ENCODE measurements at regions not wholly inside any gene's neighbourhood (a gene's known extent, or its start where the extent isn't known, plus 50 kb on each side); places are given as distances from the start of the nearest gene placed in this dataset.

- Histone ChIP-seq H4K8ac (ENCODE audit: low read depth, low read length) (no peak overlapping the region), H3K23ac (ENCODE audit: low read length) (no peak overlapping the region), H3K56ac (ENCODE audit: low read length) (no peak overlapping the region), H3K4me1 (ENCODE audit: control insufficient read depth, low read depth, low read length) (no peaks in the 10 kb centered on the region), H2AK5ac (ENCODE audit: low read length) (no peak overlapping the region), H3K4me3 (ENCODE audit: low read length) (no peak overlapping the region), H3K36me3 (ENCODE audit: control insufficient read depth, insufficient read depth, low read length) (no peaks in the 10 kb centered on the region), H2BK5ac (ENCODE audit: low read length) (no peak overlapping the region), H2BK120ac (ENCODE audit: low read depth, low read length) (no peak overlapping the region), H4K5ac (ENCODE audit: low read length) (no peak overlapping the region), H3K18ac (ENCODE audit: low read length) (no peak overlapping the region), H3K4ac (ENCODE audit: low read depth, low read length) (no peak overlapping the region), H3K79me1 (ENCODE audit: low read length) (no peaks in the 10 kb centered on the region), H2BK15ac (replicated peaks; ENCODE audit: low read depth) (no peak overlapping the region), H3K9ac (ENCODE audit: low read length) (no peak overlapping the region), H3K27ac (ENCODE audit: low read depth, low read length) (no peak overlapping the region), H3K27me3 (ENCODE audit: insufficient read depth, low read length, poor library complexity) (no peaks in the 10 kb centered on the region), H3K4me2 (ENCODE audit: low read length) (no peak overlapping the region), H3K79me2 (ENCODE audit: control insufficient read depth, insufficient read depth, low read length) (no peaks in the 10 kb centered on the region)
- no CpG with 5 or more reads among the region's 1 CpG for WGBS (ENCODE audit: extremely low coverage, insufficient coverage, low lambda C conversion rate)
- DNase-seq, result no peak
These were observed 76.3 kb downstream of the PDGFA start for GRCh38 chr7:443279-443833.

- H3K4me2 ChIP-seq (ENCODE audit: low read length), result no peak overlapping the region
- H4K5ac ChIP-seq (ENCODE audit: low read length), result no peak overlapping the region
- no peak overlapping the region for H2AK5ac ChIP-seq (ENCODE audit: low read length)
- H3K56ac ChIP-seq (ENCODE audit: low read length), result no peak overlapping the region
- H3K4me3 ChIP-seq (ENCODE audit: low read length), result no peak overlapping the region
- H3K18ac ChIP-seq (ENCODE audit: low read length), result no peak overlapping the region
- H2BK120ac ChIP-seq (ENCODE audit: low read depth, low read length), result no peak overlapping the region
- no CpG with 5 or more reads among the region's 8 CpGs for WGBS (ENCODE audit: extremely low coverage, insufficient coverage, low lambda C conversion rate)
- H3K27me3 ChIP-seq (ENCODE audit: insufficient read depth, low read length, poor library complexity), result no peaks in the 10 kb centered on the region
- H3K4me1 ChIP-seq (ENCODE audit: control insufficient read depth, low read depth, low read length), result no peaks in the 10 kb centered on the region
- no peaks in the 10 kb centered on the region for H3K79me1 ChIP-seq (ENCODE audit: low read length)
- no peak overlapping the region for H2BK15ac ChIP-seq (replicated peaks; ENCODE audit: low read depth)
- no peak overlapping the region for H3K9ac ChIP-seq (ENCODE audit: low read length)
- no peaks in the 10 kb centered on the region for H3K36me3 ChIP-seq (ENCODE audit: control insufficient read depth, insufficient read depth, low read length)
- no peak overlapping the region for H2BK5ac ChIP-seq (ENCODE audit: low read length)
- H3K79me2 ChIP-seq (ENCODE audit: control insufficient read depth, insufficient read depth, low read length), result no peaks in the 10 kb centered on the region
- H3K27ac ChIP-seq (ENCODE audit: low read depth, low read length), result no peak overlapping the region
- H3K4ac ChIP-seq (ENCODE audit: low read depth, low read length), result no peak overlapping the region
- no peak for DNase-seq
- no peak overlapping the region for H3K23ac ChIP-seq (ENCODE audit: low read length)
- H4K8ac ChIP-seq (ENCODE audit: low read depth, low read length), result no peak overlapping the region
These were observed 75.0 kb downstream of the PDGFA start for GRCh38 chr7:444606-445005.

DNA sequence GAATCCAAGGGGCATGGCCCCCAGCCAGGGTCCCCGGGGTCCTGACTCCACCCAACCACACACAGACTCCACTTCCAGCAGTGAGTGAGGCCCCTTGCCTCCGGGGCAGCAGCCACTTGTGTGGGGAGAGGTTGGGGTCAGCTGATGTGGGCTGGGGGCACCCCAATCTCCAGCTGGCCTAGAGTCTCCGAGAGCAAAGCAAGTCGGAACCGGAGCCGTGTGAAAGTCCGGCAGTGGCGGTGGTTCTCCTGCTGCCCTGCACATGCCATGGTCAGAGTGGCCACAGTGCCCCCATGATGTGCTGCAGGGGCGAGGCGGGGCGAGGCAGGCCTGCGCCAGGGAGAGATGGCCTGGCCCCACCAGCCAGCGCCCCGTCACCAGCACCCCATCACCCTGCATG is 74.6 kb downstream of the PDGFA start:
- WGBS (ENCODE audit: extremely low coverage, insufficient coverage, low lambda C conversion rate), result no CpG with 5 or more reads among the region's 14 CpGs
- Histone ChIP-seq H3K9ac (ENCODE audit: low read length) (no peak overlapping the region), H3K27ac (ENCODE audit: low read depth, low read length) (no peak overlapping the region), H2BK5ac (ENCODE audit: low read length) (no peak overlapping the region), H3K18ac (ENCODE audit: low read length) (no peak overlapping the region), H3K4me1 (ENCODE audit: control insufficient read depth, low read depth, low read length) (no peaks in the 10 kb centered on the region), H2AK5ac (ENCODE audit: low read length) (no peak overlapping the region), H3K23ac (ENCODE audit: low read length) (no peak overlapping the region), H3K79me2 (ENCODE audit: control insufficient read depth, insufficient read depth, low read length) (no peaks in the 10 kb centered on the region), H4K5ac (ENCODE audit: low read length) (no peak overlapping the region), H3K4me2 (ENCODE audit: low read length) (no peak overlapping the region), H3K27me3 (ENCODE audit: insufficient read depth, low read length, poor library complexity) (no peaks in the 10 kb centered on the region), H3K4me3 (ENCODE audit: low read length) (no peak overlapping the region), H2BK120ac (ENCODE audit: low read depth, low read length) (no peak overlapping the region), H2BK15ac (replicated peaks; ENCODE audit: low read depth) (no peak overlapping the region), H3K4ac (ENCODE audit: low read depth, low read length) (no peak overlapping the region), H4K8ac (ENCODE audit: low read depth, low read length) (no peak overlapping the region), H3K36me3 (ENCODE audit: control insufficient read depth, insufficient read depth, low read length) (no peaks in the 10 kb centered on the region), H3K79me1 (ENCODE audit: low read length) (no peaks in the 10 kb centered on the region), H3K56ac (ENCODE audit: low read length) (peak overlapping the region; percentile 25)
- no peak for DNase-seq

DNA sequence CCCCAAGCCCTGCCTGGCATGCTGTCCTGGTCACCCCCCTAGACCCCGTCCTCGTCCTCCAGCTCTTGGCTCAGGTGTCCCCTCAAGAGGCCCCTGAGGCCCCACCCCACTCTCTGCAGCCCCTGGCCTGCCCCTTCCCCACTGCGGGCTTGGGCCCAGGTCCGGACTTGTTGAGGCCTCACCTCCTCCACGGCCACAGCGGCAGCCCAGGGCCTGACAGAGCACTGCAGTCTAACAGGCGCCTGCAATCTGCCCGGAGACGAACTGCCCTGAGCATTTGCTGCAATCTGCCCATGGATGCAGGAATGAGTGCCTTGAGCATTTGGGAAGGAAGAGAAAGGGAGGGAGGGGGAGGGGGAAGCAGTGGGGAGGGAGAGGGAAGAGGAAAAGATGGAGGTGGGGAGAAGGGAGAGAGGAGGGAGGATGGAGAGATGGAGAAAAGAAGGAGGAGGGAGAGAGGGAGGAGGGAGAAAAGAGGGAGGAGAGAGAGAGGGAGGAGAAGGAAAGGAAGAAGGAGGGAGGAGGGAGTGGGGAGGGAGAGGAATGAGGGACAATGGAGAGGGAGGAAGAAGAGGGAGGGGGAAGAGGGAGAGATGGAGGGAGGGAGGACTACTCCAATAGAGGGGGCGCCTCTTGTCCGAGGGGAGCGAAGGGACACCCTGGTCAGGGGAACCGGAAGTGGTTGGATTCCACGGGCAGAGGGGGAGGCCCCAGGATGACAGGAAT is 73.9 kb downstream of the PDGFA start:
- H3K4me1 ChIP-seq (ENCODE audit: control insufficient read depth, low read depth, low read length), result no peaks in the 10 kb centered on the region
- H2BK120ac ChIP-seq (ENCODE audit: low read depth, low read length), result no peak overlapping the region
- no peak overlapping the region for H3K27ac ChIP-seq (ENCODE audit: low read depth, low read length)
- no peaks in the 10 kb centered on the region for H3K36me3 ChIP-seq (ENCODE audit: control insufficient read depth, insufficient read depth, low read length)
- no peaks in the 10 kb centered on the region for H3K79me1 ChIP-seq (ENCODE audit: low read length)
- no peak overlapping the region for H2BK15ac ChIP-seq (replicated peaks; ENCODE audit: low read depth)
- H2BK5ac ChIP-seq (ENCODE audit: low read length), result no peak overlapping the region
- H3K23ac ChIP-seq (ENCODE audit: low read length), result no peak overlapping the region
- WGBS (ENCODE audit: extremely low coverage, insufficient coverage, low lambda C conversion rate), result no CpG with 5 or more reads among the region's 14 CpGs
- no peak overlapping the region for H2AK5ac ChIP-seq (ENCODE audit: low read length)
- H4K8ac ChIP-seq (ENCODE audit: low read depth, low read length), result no peak overlapping the region
- no peak overlapping the region for H3K4me2 ChIP-seq (ENCODE audit: low read length)
- peak; percentile 65 for DNase-seq
- H3K79me2 ChIP-seq (ENCODE audit: control insufficient read depth, insufficient read depth, low read length), result no peaks in the 10 kb centered on the region
- H3K56ac ChIP-seq (ENCODE audit: low read length), result peak overlapping the region; percentile 42
- no peaks in the 10 kb centered on the region for H3K27me3 ChIP-seq (ENCODE audit: insufficient read depth, low read length, poor library complexity)
- H3K4ac ChIP-seq (ENCODE audit: low read depth, low read length), result no peak overlapping the region
- peak overlapping the region; percentile 33 for H3K18ac ChIP-seq (ENCODE audit: low read length)
- no peak overlapping the region for H4K5ac ChIP-seq (ENCODE audit: low read length)
- no peak overlapping the region for H3K9ac ChIP-seq (ENCODE audit: low read length)
- H3K4me3 ChIP-seq (ENCODE audit: low read length), result no peak overlapping the region

DNA sequence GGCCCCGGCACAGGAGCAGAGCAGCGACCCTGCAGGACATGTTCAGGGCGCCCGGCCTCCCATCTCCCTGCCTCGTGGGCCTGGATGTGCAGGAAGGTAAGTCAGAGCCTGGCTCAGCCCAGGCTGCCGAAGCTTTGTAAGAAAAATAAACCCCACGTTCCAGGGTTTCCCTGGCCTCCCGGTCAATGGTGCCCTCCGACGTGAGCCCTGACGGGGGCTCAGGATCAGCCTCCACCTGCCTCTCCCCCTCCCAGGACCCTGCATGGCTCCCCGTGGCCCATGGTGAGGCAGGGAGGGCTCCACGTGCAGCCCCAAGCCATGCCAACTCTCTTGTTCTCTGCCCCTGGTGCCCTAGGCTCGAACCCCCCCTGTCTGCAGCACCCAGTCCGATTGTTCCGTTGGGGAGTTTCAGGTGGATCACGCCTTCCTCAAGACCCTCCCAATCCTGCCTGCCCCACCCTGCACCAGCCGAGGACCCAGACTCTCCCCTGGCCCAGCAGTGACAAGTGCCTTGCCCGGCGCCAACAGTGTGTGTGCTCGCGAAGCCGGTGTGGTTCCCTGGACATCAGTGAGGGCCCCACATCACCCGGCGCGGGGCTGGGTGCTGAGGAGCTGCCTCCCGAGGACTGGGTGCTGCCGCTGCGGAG is 73.2 kb downstream of the PDGFA start:
- no peaks in the 10 kb centered on the region for H3K79me2 ChIP-seq (ENCODE audit: control insufficient read depth, insufficient read depth, low read length)
- H3K27me3 ChIP-seq (ENCODE audit: insufficient read depth, low read length, poor library complexity), result no peaks in the 10 kb centered on the region
- H3K23ac ChIP-seq (ENCODE audit: low read length), result no peak overlapping the region
- H2BK5ac ChIP-seq (ENCODE audit: low read length), result no peak overlapping the region
- DNase-seq, result no peak
- H3K27ac ChIP-seq (ENCODE audit: low read depth, low read length), result no peak overlapping the region
- peak overlapping the region; percentile 42 for H3K56ac ChIP-seq (ENCODE audit: low read length)
- no CpG with 5 or more reads among the region's 29 CpGs for WGBS (ENCODE audit: extremely low coverage, insufficient coverage, low lambda C conversion rate)
- H4K5ac ChIP-seq (ENCODE audit: low read length), result no peak overlapping the region
- H3K4me3 ChIP-seq (ENCODE audit: low read length), result no peak overlapping the region
- no peak overlapping the region for H2AK5ac ChIP-seq (ENCODE audit: low read length)
- H3K4me2 ChIP-seq (ENCODE audit: low read length), result no peak overlapping the region
- peak overlapping the region; percentile 11 for H3K18ac ChIP-seq (ENCODE audit: low read length)
- H3K4ac ChIP-seq (ENCODE audit: low read depth, low read length), result no peak overlapping the region
- H3K36me3 ChIP-seq (ENCODE audit: control insufficient read depth, insufficient read depth, low read length), result no peaks in the 10 kb centered on the region
- no peaks in the 10 kb centered on the region for H3K79me1 ChIP-seq (ENCODE audit: low read length)
- no peak overlapping the region for H4K8ac ChIP-seq (ENCODE audit: low read depth, low read length)
- no peak overlapping the region for H2BK120ac ChIP-seq (ENCODE audit: low read depth, low read length)
- H2BK15ac ChIP-seq (replicated peaks; ENCODE audit: low read depth), result no peak overlapping the region
- H3K9ac ChIP-seq (ENCODE audit: low read length), result no peak overlapping the region
- H3K4me1 ChIP-seq (ENCODE audit: control insufficient read depth, low read depth, low read length), result no peaks in the 10 kb centered on the region
